ENCODE measurements at regions not wholly inside any gene's neighbourhood (a gene's known extent, or its start where the extent isn't known, plus 50 kb on each side); places are given as distances from the start of the nearest gene placed in this dataset.
"Not testable (repeated sequence)": the region's sequence is repeated elsewhere in the genome, so short reads cannot be mapped to it uniquely, and the experiment has no call there.

GRCh38 chr4:171334549-171334948, 478.7 kb upstream of the GALNTL6 start:
- Histone ChIP-seq H3K4me3 (ENCODE audit: low read length in 2 of 2) (no peak overlapping the region), H3K27ac (ENCODE audit: low read depth in 1 of 2, low read length in 2 of 2) (no peak overlapping the region), H3K27me3 (ENCODE audit: control insufficient read depth in 1 of 2, insufficient read depth in 2 of 2, low read length in 1 of 2) (no peaks in the 10 kb centered on the region), H3K9me3 (ENCODE audit: control insufficient read depth, low read length) (no peaks in the 10 kb centered on the region), H3K4me1 (ENCODE audit: control insufficient read depth in 1 of 2, insufficient read depth in 2 of 2, low read length in 2 of 2) (no peaks in the 10 kb centered on the region), H3K36me3 (ENCODE audit: control insufficient read depth in 1 of 2, insufficient read depth in 2 of 2, low read length in 1 of 2) (no peaks in the 10 kb centered on the region)
- no peak for ATAC-seq (ENCODE audit: low FRiP score)
- intact Hi-C loops (cut with DNase I) = no loop called here
- WGBS, 2 donors = 68 to 84% methylated on average over 4 of the region's 4 CpGs
- DNase-seq = no peak

GRCh38 chr4:171308661-171309060, 504.5 kb upstream of the GALNTL6 start:
- intact Hi-C loops (cut with DNase I) = no loop called here
- H3K27me3 ChIP-seq (ENCODE audit: control insufficient read depth in 1 of 2, insufficient read depth in 2 of 2, low read length in 1 of 2) = no peaks in the 10 kb centered on the region
- H3K27ac ChIP-seq (ENCODE audit: low read depth in 1 of 2, low read length in 2 of 2) = no peak overlapping the region
- H3K9me3 ChIP-seq (ENCODE audit: control insufficient read depth, low read length) = no peaks in the 10 kb centered on the region
- DNase-seq (no peak), ATAC-seq (ENCODE audit: low FRiP score) (no peak)
- H3K36me3 ChIP-seq (ENCODE audit: control insufficient read depth in 1 of 2, insufficient read depth in 2 of 2, low read length in 1 of 2) = no peaks in the 10 kb centered on the region
- no peaks in the 10 kb centered on the region for H3K4me1 ChIP-seq (ENCODE audit: control insufficient read depth in 1 of 2, insufficient read depth in 2 of 2, low read length in 2 of 2)
- no peak overlapping the region for H3K4me3 ChIP-seq (ENCODE audit: low read length in 2 of 2)

- intact Hi-C loops (cut with DNase I); ATAC-seq (ENCODE audit: low FRiP score); H3K4me1 ChIP-seq (ENCODE audit: control insufficient read depth in 1 of 2, insufficient read depth in 2 of 2, low read length in 2 of 2); H3K4me3 ChIP-seq (ENCODE audit: low read length in 2 of 2); H3K36me3 ChIP-seq (ENCODE audit: control insufficient read depth in 1 of 2, insufficient read depth in 2 of 2, low read length in 1 of 2); H3K27me3 ChIP-seq (ENCODE audit: control insufficient read depth in 1 of 2, insufficient read depth in 2 of 2, low read length in 1 of 2); H3K27ac ChIP-seq (ENCODE audit: low read depth in 1 of 2, low read length in 2 of 2); H3K9me3 ChIP-seq (ENCODE audit: control insufficient read depth, low read length): not testable (repeated sequence)
- DNase-seq = peak in 1 of 2 donors; percentile 63
- WGBS, 2 donors = 83 to 86% methylated on average over 43 to 52 of the region's 52 CpGs
Observed at GRCh38 chr4:171298048-171298718, 515.0 kb upstream of the GALNTL6 start.

DNA sequence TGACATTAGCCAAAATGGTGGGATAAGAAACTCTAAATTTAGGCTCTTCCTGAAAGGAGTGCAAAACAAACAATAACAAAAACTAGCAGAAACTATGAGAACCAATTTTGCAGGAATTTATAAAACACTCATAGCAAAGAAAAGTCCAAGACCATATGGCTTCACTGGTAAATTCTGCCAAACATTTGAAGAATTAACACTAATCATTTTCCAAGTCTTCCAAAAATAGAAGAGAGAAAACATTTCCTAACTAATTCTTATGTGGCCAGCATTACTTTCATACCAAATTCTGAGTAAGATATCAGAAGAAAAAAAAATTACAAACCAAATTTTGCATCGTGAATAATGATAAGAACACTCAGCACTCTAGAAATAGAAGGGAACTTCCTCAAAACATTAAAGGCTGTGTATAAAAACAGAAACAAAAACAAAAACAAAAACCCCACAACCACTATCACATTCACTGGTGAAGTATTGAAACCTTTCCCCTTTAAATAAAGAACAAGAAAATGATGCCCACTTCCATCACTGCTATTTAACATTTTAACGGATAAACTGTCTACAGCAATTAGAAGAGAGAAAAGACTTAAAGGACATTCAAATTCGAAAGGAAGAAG, 524.3 kb upstream of the GALNTL6 start:
- Histone ChIP-seq H3K4me3 (ENCODE audit: low read length in 2 of 2) (no peak overlapping the region), H3K27ac (ENCODE audit: low read depth in 1 of 2, low read length in 2 of 2) (no peak overlapping the region), H3K27me3 (ENCODE audit: control insufficient read depth in 1 of 2, insufficient read depth in 2 of 2, low read length in 1 of 2) (no peaks in the 10 kb centered on the region), H3K4me1 (ENCODE audit: control insufficient read depth in 1 of 2, insufficient read depth in 2 of 2, low read length in 2 of 2) (peaks cover 3% of the 10 kb centered on the region in 2 donors), H3K36me3 (ENCODE audit: control insufficient read depth in 1 of 2, insufficient read depth in 2 of 2, low read length in 1 of 2) (no peaks in the 10 kb centered on the region), H3K9me3 (ENCODE audit: control insufficient read depth, low read length) (no peaks in the 10 kb centered on the region)
- ATAC-seq (ENCODE audit: low FRiP score) (no peak), DNase-seq (no peak)
- intact Hi-C loops (cut with DNase I) = no loop called here
- 23 to 25% methylated on average over 3 of the region's 3 CpGs for WGBS, 2 donors

DNA sequence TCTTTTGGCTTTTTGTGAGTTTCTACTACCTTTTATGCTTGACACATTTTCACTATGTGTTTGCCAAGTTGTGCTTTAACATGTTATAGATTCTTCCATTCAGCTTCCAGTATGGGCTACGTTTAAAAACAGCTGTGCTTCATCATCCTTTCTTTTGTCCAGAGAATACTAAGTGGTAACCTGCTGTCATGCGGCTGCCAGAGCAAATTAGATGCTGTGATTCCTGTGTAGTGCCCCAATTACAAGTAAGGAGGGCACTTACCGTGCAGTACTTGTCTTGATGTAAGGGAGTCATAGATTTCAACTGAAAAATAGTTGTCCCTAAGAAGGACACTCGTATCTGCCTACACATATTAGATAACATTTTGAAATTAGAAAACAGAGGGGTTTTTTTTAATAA, 531.8 kb upstream of the GALNTL6 start:
- intact Hi-C loops (cut with DNase I) = no loop called here
- DNase-seq (no peak), ATAC-seq (ENCODE audit: low FRiP score) (no peak)
- WGBS, 2 donors = 70 to 76% methylated on average over 4 of the region's 4 CpGs
- Histone ChIP-seq H3K27ac (ENCODE audit: low read depth in 1 of 2, low read length in 2 of 2) (no peak overlapping the region), H3K9me3 (ENCODE audit: control insufficient read depth, low read length) (no peaks in the 10 kb centered on the region), H3K4me1 (ENCODE audit: control insufficient read depth in 1 of 2, insufficient read depth in 2 of 2, low read length in 2 of 2) (no peaks in the 10 kb centered on the region), H3K36me3 (ENCODE audit: control insufficient read depth in 1 of 2, insufficient read depth in 2 of 2, low read length in 1 of 2) (no peaks in the 10 kb centered on the region), H3K27me3 (ENCODE audit: control insufficient read depth in 1 of 2, insufficient read depth in 2 of 2, low read length in 1 of 2) (no peaks in the 10 kb centered on the region), H3K4me3 (ENCODE audit: low read length in 2 of 2) (no peak overlapping the region)

- no peak overlapping the region for H3K27ac ChIP-seq (ENCODE audit: low read depth in 1 of 2, low read length in 2 of 2)
- no peaks in the 10 kb centered on the region for H3K36me3 ChIP-seq (ENCODE audit: control insufficient read depth in 1 of 2, insufficient read depth in 2 of 2, low read length in 1 of 2)
- WGBS, 2 donors = 73 to 79% methylated on average over 2 of the region's 2 CpGs
- no peak overlapping the region for H3K4me3 ChIP-seq (ENCODE audit: low read length in 2 of 2)
- no peaks in the 10 kb centered on the region for H3K9me3 ChIP-seq (ENCODE audit: control insufficient read depth, low read length)
- no peak for DNase-seq
- no peaks in the 10 kb centered on the region for H3K27me3 ChIP-seq (ENCODE audit: control insufficient read depth in 1 of 2, insufficient read depth in 2 of 2, low read length in 1 of 2)
- H3K4me1 ChIP-seq (ENCODE audit: control insufficient read depth in 1 of 2, insufficient read depth in 2 of 2, low read length in 2 of 2) = no peaks in the 10 kb centered on the region
- no peak for ATAC-seq (ENCODE audit: low FRiP score)
- intact Hi-C loops (cut with DNase I) = no loop called here
Observed at GRCh38 chr4:171279131-171279530, 534.1 kb upstream of the GALNTL6 start.

GRCh38 chr4:171266671-171267070, 546.5 kb upstream of the GALNTL6 start:
- Histone ChIP-seq H3K9me3 (ENCODE audit: control insufficient read depth, low read length) (no peaks in the 10 kb centered on the region), H3K4me3 (ENCODE audit: low read length in 2 of 2) (no peak overlapping the region), H3K27me3 (ENCODE audit: control insufficient read depth in 1 of 2, insufficient read depth in 2 of 2, low read length in 1 of 2) (no peaks in the 10 kb centered on the region), H3K36me3 (ENCODE audit: control insufficient read depth in 1 of 2, insufficient read depth in 2 of 2, low read length in 1 of 2) (no peaks in the 10 kb centered on the region), H3K27ac (ENCODE audit: low read depth in 1 of 2, low read length in 2 of 2) (no peak overlapping the region), H3K4me1 (ENCODE audit: control insufficient read depth in 1 of 2, insufficient read depth in 2 of 2, low read length in 2 of 2) (no peaks in the 10 kb centered on the region)
- no peak for ATAC-seq (ENCODE audit: low FRiP score)
- 75 to 76% methylated on average over 6 of the region's 6 CpGs for WGBS, 2 donors
- DNase-seq = no peak
- intact Hi-C loops (cut with DNase I) = no loop called here

- Histone ChIP-seq H3K36me3 (ENCODE audit: control insufficient read depth in 1 of 2, insufficient read depth in 2 of 2, low read length in 1 of 2) (no peaks in the 10 kb centered on the region), H3K4me1 (ENCODE audit: control insufficient read depth in 1 of 2, insufficient read depth in 2 of 2, low read length in 2 of 2) (no peaks in the 10 kb centered on the region), H3K27ac (ENCODE audit: low read depth in 1 of 2, low read length in 2 of 2) (no peak overlapping the region), H3K9me3 (ENCODE audit: control insufficient read depth, low read length) (no peaks in the 10 kb centered on the region), H3K4me3 (ENCODE audit: low read length in 2 of 2) (no peak overlapping the region), H3K27me3 (ENCODE audit: control insufficient read depth in 1 of 2, insufficient read depth in 2 of 2, low read length in 1 of 2) (no peaks in the 10 kb centered on the region)
- no peak for DNase-seq
- 86 to 89% methylated on average over 1 of the region's 1 CpG for WGBS, 2 donors
- intact Hi-C loops (cut with DNase I) = no loop called here
- no peak for ATAC-seq (ENCODE audit: low FRiP score)
Observed at GRCh38 chr4:171265190-171265818, 547.9 kb upstream of the GALNTL6 start.

DNA sequence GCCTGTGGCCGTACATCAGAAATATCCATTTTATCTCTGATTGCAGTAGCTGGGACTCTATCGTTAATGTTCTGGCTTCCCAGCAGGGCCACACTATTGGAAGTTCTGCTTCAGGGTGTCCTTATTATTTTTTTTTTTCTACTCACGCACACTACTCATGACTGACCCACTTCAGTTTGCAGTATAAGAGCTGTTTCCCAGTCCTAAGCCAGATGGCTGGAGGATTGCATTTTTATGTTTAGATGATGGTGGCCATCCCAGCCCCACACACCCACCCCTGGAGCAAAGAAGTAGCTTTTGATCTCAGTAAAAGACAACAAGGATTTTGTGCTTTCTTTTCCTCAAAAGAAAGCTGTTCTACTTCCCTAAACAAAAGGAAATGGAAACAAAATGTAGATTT, 557.0 kb upstream of the GALNTL6 start:
- no peaks in the 10 kb centered on the region for H3K9me3 ChIP-seq (ENCODE audit: control insufficient read depth, low read length)
- no peak overlapping the region for H3K27ac ChIP-seq (ENCODE audit: low read depth in 1 of 2, low read length in 2 of 2)
- H3K36me3 ChIP-seq (ENCODE audit: control insufficient read depth in 1 of 2, insufficient read depth in 2 of 2, low read length in 1 of 2) = no peaks in the 10 kb centered on the region
- no peaks in the 10 kb centered on the region for H3K27me3 ChIP-seq (ENCODE audit: control insufficient read depth in 1 of 2, insufficient read depth in 2 of 2, low read length in 1 of 2)
- intact Hi-C loops (cut with DNase I) = no loop called here
- WGBS, 2 donors = 85 to 87% methylated on average over 3 of the region's 3 CpGs
- H3K4me3 ChIP-seq (ENCODE audit: low read length in 2 of 2) = no peak overlapping the region
- no peak for DNase-seq
- no peaks in the 10 kb centered on the region for H3K4me1 ChIP-seq (ENCODE audit: control insufficient read depth in 1 of 2, insufficient read depth in 2 of 2, low read length in 2 of 2)
- no peak for ATAC-seq (ENCODE audit: low FRiP score)
